ENCODE measurements at regions not wholly inside any gene's neighbourhood (a gene's known extent, or its start where the extent isn't known, plus 50 kb on each side); places are given as distances from the start of the nearest gene placed in this dataset.

- TF ChIP-seq MGA (IDR thresholded peaks at IDR 0.05) (no peak), CLOCK (CRISPR knock-in tag; IDR thresholded peaks at IDR 0.05; ENCODE audit: borderline replicate concordance) (no peak), NRF1 (conservative IDR thresholded peaks at IDR 0.05 in 1 of 2, IDR thresholded peaks at IDR 0.05 in 1 of 2) (no peak)
Measured at GRCh38 chr15:70508561-70509281, 254.6 kb downstream of the UACA start (continued).
